ENCODE measurements at regions not wholly inside any gene's neighbourhood (a gene's known extent, or its start where the extent isn't known, plus 50 kb on each side); places are given as distances from the start of the nearest gene placed in this dataset.

DNA sequence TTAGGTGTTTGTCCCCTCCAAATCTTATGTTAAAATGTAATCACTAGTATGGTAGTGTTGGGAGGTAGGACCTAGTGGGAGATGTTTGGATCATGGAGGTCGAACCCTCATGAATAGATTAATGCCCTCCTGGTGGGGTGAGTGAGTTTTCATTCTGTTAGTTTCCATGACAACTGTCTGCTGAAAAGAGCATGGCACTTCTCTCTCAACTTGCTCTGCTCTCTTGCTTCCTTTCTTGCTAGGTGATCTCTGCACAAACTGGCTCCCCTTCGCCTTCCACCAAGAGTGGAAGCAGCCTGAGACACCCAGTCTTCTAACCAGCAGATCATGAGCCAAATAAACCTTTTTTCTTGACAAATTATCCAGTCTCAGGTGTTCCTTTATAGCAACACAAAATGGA lies 853.9 kb downstream of the SORCS1 start:
- H3K4me3 ChIP-seq: no peak overlapping the region
- DNase-seq (ENCODE audit: low spot score): no peak
- H3K27me3 ChIP-seq: no peaks in the 10 kb centered on the region
- no peaks in the 10 kb centered on the region for H3K4me1 ChIP-seq
- H3K36me3 ChIP-seq: no peaks in the 10 kb centered on the region
- TF ChIP-seq, protein P1, sequence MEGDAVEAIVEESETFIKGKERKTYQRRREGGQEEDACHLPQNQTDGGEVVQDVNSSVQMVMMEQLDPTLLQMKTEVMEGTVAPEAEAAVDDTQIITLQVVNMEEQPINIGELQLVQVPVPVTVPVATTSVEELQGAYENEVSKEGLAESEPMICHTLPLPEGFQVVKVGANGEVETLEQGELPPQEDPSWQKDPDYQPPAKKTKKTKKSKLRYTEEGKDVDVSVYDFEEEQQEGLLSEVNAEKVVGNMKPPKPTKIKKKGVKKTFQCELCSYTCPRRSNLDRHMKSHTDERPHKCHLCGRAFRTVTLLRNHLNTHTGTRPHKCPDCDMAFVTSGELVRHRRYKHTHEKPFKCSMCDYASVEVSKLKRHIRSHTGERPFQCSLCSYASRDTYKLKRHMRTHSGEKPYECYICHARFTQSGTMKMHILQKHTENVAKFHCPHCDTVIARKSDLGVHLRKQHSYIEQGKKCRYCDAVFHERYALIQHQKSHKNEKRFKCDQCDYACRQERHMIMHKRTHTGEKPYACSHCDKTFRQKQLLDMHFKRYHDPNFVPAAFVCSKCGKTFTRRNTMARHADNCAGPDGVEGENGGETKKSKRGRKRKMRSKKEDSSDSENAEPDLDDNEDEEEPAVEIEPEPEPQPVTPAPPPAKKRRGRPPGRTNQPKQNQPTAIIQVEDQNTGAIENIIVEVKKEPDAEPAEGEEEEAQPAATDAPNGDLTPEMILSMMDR (IDR thresholded peaks at IDR 0.05): no peak
- H3K27ac ChIP-seq: no peak overlapping the region
- H3K9me3 ChIP-seq: no peaks in the 10 kb centered on the region

DNA sequence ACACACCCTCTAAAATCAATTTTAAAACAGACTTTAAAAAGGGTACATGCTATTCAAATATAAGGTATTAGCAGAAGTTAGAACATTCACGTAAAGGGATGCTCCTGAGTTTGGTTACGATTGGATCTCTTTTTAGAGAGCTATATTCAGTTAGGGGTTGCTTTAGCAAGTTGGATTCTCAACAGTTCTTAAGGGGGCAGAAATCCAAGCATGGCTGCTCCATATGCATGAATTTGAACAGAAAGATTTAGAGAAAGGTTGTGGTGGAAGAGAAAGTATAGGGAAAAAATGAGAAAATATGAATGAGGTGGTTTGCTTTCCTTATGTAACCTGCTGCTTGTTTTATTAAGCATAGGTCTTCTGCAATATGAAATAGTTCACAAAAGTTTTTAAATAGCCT lies 855.1 kb downstream of the SORCS1 start:
- TF ChIP-seq, protein P1 (IDR thresholded peaks at IDR 0.05): no peak
- H3K27me3 ChIP-seq: no peaks in the 10 kb centered on the region
- no peaks in the 10 kb centered on the region for H3K36me3 ChIP-seq
- no peaks in the 10 kb centered on the region for H3K9me3 ChIP-seq
- no peak for DNase-seq (ENCODE audit: low spot score)
- no peak overlapping the region for H3K4me3 ChIP-seq
- H3K4me1 ChIP-seq: no peaks in the 10 kb centered on the region
- H3K27ac ChIP-seq: no peak overlapping the region

DNA sequence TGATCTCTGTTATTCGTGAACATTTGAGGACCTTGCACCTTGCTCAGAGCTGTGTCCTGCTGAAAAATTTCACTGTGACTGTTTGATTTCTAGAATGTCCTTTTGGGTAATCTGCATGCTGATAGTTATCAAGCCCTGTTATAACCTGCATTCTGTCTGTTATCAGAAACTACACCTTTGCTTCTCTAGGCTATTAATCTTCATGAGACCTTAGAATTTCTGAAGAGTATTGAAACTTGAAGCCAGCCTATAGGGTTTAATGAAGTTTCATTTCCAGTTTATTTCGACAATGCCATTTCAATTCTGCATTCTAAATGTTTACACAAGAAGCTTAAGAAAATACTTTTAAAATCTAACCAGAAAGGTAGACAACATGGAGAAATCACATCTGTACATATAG lies 856.2 kb downstream of the SORCS1 start:
- TF ChIP-seq, protein P1 (IDR thresholded peaks at IDR 0.05): no peak
- no peak overlapping the region for H3K4me3 ChIP-seq
- H3K9me3 ChIP-seq: no peaks in the 10 kb centered on the region
- no peaks in the 10 kb centered on the region for H3K36me3 ChIP-seq
- no peaks in the 10 kb centered on the region for H3K27me3 ChIP-seq
- no peaks in the 10 kb centered on the region for H3K4me1 ChIP-seq
- DNase-seq (ENCODE audit: low spot score): no peak
- H3K27ac ChIP-seq: no peak overlapping the region

DNA sequence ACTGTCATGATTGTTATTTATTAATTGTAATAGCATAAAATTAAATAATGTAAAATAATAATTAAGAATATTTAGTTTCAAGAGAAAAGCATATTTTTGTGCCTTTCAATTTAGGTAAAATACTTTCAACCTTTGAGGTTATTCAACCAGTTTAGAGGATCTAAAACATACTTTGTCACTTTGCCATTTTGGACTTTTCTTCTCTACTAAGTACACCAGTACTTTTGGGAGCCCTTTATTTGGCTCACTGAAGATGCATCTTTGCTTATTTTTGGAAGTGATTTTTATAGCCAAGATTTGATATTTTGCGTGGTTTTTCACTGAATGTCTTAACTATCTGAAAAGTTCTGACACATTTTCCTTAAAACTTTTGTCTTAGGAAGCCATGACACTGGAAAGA lies 860.5 kb downstream of the SORCS1 start:
- no peaks in the 10 kb centered on the region for H3K4me1 ChIP-seq
- H3K4me3 ChIP-seq: no peak overlapping the region
- no peak overlapping the region for H3K27ac ChIP-seq
- no peaks in the 10 kb centered on the region for H3K9me3 ChIP-seq
- no peaks in the 10 kb centered on the region for H3K36me3 ChIP-seq
- TF ChIP-seq, protein P1 (IDR thresholded peaks at IDR 0.05): no peak
- no peaks in the 10 kb centered on the region for H3K27me3 ChIP-seq
- DNase-seq (ENCODE audit: low spot score): no peak

DNA sequence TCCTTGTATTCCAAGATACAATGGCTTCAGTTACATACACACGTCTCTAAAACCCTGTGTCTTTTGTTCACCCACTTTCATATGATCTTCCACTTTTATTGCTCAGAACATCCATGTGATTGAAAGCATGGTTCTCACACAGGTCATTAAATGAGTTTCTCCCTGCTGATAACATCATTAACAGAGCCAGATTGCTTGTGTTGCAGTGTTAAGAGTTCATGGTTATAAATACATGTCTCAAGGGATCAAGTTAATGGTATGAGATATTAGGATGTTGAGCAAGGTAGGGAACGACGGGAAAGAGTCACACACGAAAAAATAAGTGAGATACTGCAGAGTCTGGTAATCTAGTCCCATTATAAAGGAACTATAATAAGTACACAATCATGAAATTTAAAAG lies 861.5 kb downstream of the SORCS1 start:
- H3K27me3 ChIP-seq: no peaks in the 10 kb centered on the region
- H3K9me3 ChIP-seq: no peaks in the 10 kb centered on the region
- DNase-seq (ENCODE audit: low spot score): no peak
- no peaks in the 10 kb centered on the region for H3K36me3 ChIP-seq
- TF ChIP-seq, protein P1 (IDR thresholded peaks at IDR 0.05): no peak
- no peak overlapping the region for H3K4me3 ChIP-seq
- H3K27ac ChIP-seq: no peak overlapping the region
- H3K4me1 ChIP-seq: no peaks in the 10 kb centered on the region

DNA sequence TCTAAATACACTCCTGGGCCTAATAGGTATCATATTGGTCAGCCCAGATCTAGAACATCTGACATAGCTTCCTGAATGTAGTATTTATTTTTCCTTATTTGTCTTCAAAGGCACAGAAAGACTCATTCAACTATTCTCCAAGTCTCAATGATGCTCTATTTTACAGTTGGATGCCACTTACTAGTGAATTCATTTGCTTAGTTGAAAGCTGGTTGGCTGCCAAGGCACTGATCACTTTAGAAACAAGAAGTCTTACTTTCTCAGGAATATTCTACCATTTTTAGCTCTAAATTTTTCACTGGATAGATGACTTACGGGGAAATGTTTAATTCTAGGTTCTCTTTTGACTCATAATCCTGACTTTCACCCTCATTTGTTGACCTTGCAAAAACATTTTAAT lies 863.4 kb downstream of the SORCS1 start:
- no peaks in the 10 kb centered on the region for H3K27me3 ChIP-seq
- H3K4me1 ChIP-seq: no peaks in the 10 kb centered on the region
- TF ChIP-seq, protein P1 (IDR thresholded peaks at IDR 0.05): no peak
- no peak for DNase-seq (ENCODE audit: low spot score)
- no peak overlapping the region for H3K27ac ChIP-seq
- H3K9me3 ChIP-seq: no peaks in the 10 kb centered on the region
- no peaks in the 10 kb centered on the region for H3K36me3 ChIP-seq
- H3K4me3 ChIP-seq: no peak overlapping the region

Measured in right atrium auricular region (tissue), 2 donors.